ENCODE measurements at regions not wholly inside any gene's neighbourhood (a gene's known extent, or its start where the extent isn't known, plus 50 kb on each side); places are given as distances from the start of the nearest gene placed in this dataset.

GRCh38 chr12:28868414-28868813, 280.7 kb upstream of the FAR2 start:
- DNase-seq, result no peak
- Histone ChIP-seq H3K4me1 (ENCODE audit: control extremely low read depth in 1 of 4, control insufficient read depth in 4 of 4, insufficient read depth in 4 of 4, low read length in 3 of 4) (peaks cover 0 to 9% (median 3%) of the 10 kb centered on the region in 4 experiments), H3K4me3 (ENCODE audit: control insufficient read depth in 1 of 7, extremely low read depth in 1 of 7, insufficient read depth in 4 of 7, low read depth in 2 of 7, low read length in 6 of 7) (no peak overlapping the region), H3K36me3 (ENCODE audit: control insufficient read depth in 4 of 4, insufficient read depth in 4 of 4, low read length in 3 of 4) (no peaks in the 10 kb centered on the region), H3K9me3 (ENCODE audit: control extremely low read depth in 1 of 5, control insufficient read depth in 4 of 5, insufficient read depth in 2 of 5, low read depth in 1 of 5, low read length in 4 of 5) (no peaks in the 10 kb centered on the region), H3K27ac (ENCODE audit: insufficient read depth in 1 of 2, low read depth in 1 of 2, low read length in 2 of 2, poor library complexity in 1 of 2, severe bottlenecking in 2 of 2) (no peak overlapping the region), H3K27me3 (replicated peaks in 2 of 5; ENCODE audit: control insufficient read depth in 4 of 5, insufficient read depth in 5 of 5, low read length in 4 of 5) (no peaks in the 10 kb centered on the region)
- CTCF ChIA-PET, result interaction anchor here (1.0 kb wide), 1 partner anchor 16 kb away, joined by 3 read pairs; no protein-coding TSS in a partner anchor
- 93% methylated on average over 2 of the region's 5 CpGs for WGBS (ENCODE audit: insufficient coverage)
- POLR2A ChIA-PET, result no interaction called here

- Histone ChIP-seq H3K4me3 (ENCODE audit: control insufficient read depth in 1 of 7, extremely low read depth in 1 of 7, insufficient read depth in 4 of 7, low read depth in 2 of 7, low read length in 6 of 7) (no peak overlapping the region), H3K9me3 (ENCODE audit: control extremely low read depth in 1 of 5, control insufficient read depth in 4 of 5, insufficient read depth in 2 of 5, low read depth in 1 of 5, low read length in 4 of 5) (no peaks in the 10 kb centered on the region), H3K4me1 (ENCODE audit: control extremely low read depth in 1 of 4, control insufficient read depth in 4 of 4, insufficient read depth in 4 of 4, low read length in 3 of 4) (peaks cover 0 to 9% (median 3%) of the 10 kb centered on the region in 4 experiments), H3K27me3 (replicated peaks in 2 of 5; ENCODE audit: control insufficient read depth in 4 of 5, insufficient read depth in 5 of 5, low read length in 4 of 5) (peaks cover 0 to 2% (median 0%) of the 10 kb centered on the region in 5 experiments), H3K36me3 (ENCODE audit: control insufficient read depth in 4 of 4, insufficient read depth in 4 of 4, low read length in 3 of 4) (no peaks in the 10 kb centered on the region), H3K27ac (ENCODE audit: insufficient read depth in 1 of 2, low read depth in 1 of 2, low read length in 2 of 2, poor library complexity in 1 of 2, severe bottlenecking in 2 of 2) (no peak overlapping the region)
- 100% methylated on average over 2 of the region's 4 CpGs for WGBS (ENCODE audit: insufficient coverage)
- no peak for DNase-seq
- CTCF ChIA-PET, result no interaction called here
- POLR2A ChIA-PET, result no interaction called here
Measured at GRCh38 chr12:28869197-28869596, 279.9 kb upstream of the FAR2 start.

GRCh38 chr12:28870839-28871440, 278.1 kb upstream of the FAR2 start:
- ChIA-PET CTCF (no interaction called here), POLR2A (no interaction called here)
- DNase-seq, result peak; percentile 27 to 78 (median 72)
- Histone ChIP-seq H3K36me3 (ENCODE audit: control insufficient read depth in 4 of 4, insufficient read depth in 4 of 4, low read length in 3 of 4) (no peaks in the 10 kb centered on the region), H3K9me3 (ENCODE audit: control extremely low read depth in 1 of 5, control insufficient read depth in 4 of 5, insufficient read depth in 2 of 5, low read depth in 1 of 5, low read length in 4 of 5) (no peaks in the 10 kb centered on the region), H3K4me3 (ENCODE audit: control insufficient read depth in 1 of 7, extremely low read depth in 1 of 7, insufficient read depth in 4 of 7, low read depth in 2 of 7, low read length in 6 of 7) (no peak overlapping the region), H3K4me1 (ENCODE audit: control extremely low read depth in 1 of 4, control insufficient read depth in 4 of 4, insufficient read depth in 4 of 4, low read length in 3 of 4) (peaks cover 0 to 9% (median 3%) of the 10 kb centered on the region in 4 experiments), H3K27me3 (replicated peaks in 2 of 5; ENCODE audit: control insufficient read depth in 4 of 5, insufficient read depth in 5 of 5, low read length in 4 of 5) (peaks cover 0 to 2% (median 0%) of the 10 kb centered on the region in 5 experiments), H3K27ac (ENCODE audit: insufficient read depth in 1 of 2, low read depth in 1 of 2, low read length in 2 of 2, poor library complexity in 1 of 2, severe bottlenecking in 2 of 2) (no peak overlapping the region)
- WGBS (ENCODE audit: insufficient coverage), result 94% methylated on average over 2 of the region's 3 CpGs

GRCh38 chr12:28872654-28873268, 276.3 kb upstream of the FAR2 start:
- H3K4me3 ChIP-seq (ENCODE audit: control insufficient read depth in 1 of 7, extremely low read depth in 1 of 7, insufficient read depth in 4 of 7, low read depth in 2 of 7, low read length in 6 of 7), result no peak overlapping the region
- DNase-seq, result peak; percentile 25 to 59 (median 42)

GRCh38 chr12:28874758-28875157, 274.3 kb upstream of the FAR2 start:
- DNase-seq, result no peak
- 100% methylated on average over 2 of the region's 3 CpGs for WGBS (ENCODE audit: insufficient coverage)
- Histone ChIP-seq H3K4me1 (ENCODE audit: control extremely low read depth in 1 of 4, control insufficient read depth in 4 of 4, insufficient read depth in 4 of 4, low read length in 3 of 4) (peaks cover 0 to 9% (median 2%) of the 10 kb centered on the region in 4 experiments), H3K27me3 (replicated peaks in 2 of 5; ENCODE audit: control insufficient read depth in 4 of 5, insufficient read depth in 5 of 5, low read length in 4 of 5) (peaks cover 0 to 2% (median 0%) of the 10 kb centered on the region in 5 experiments), H3K36me3 (ENCODE audit: control insufficient read depth in 4 of 4, insufficient read depth in 4 of 4, low read length in 3 of 4) (no peaks in the 10 kb centered on the region), H3K4me3 (ENCODE audit: control insufficient read depth in 1 of 7, extremely low read depth in 1 of 7, insufficient read depth in 4 of 7, low read depth in 2 of 7, low read length in 6 of 7) (no peak overlapping the region), H3K9me3 (ENCODE audit: control extremely low read depth in 1 of 5, control insufficient read depth in 4 of 5, insufficient read depth in 2 of 5, low read depth in 1 of 5, low read length in 4 of 5) (no peaks in the 10 kb centered on the region), H3K27ac (ENCODE audit: insufficient read depth in 1 of 2, low read depth in 1 of 2, low read length in 2 of 2, poor library complexity in 1 of 2, severe bottlenecking in 2 of 2) (no peak overlapping the region)
- ChIA-PET CTCF (no interaction called here), POLR2A (no interaction called here)

More at GRCh38 chr12:28872654-28873268, 276.3 kb upstream of the FAR2 start:
- Histone ChIP-seq H3K27ac (ENCODE audit: insufficient read depth in 1 of 2, low read depth in 1 of 2, low read length in 2 of 2, poor library complexity in 1 of 2, severe bottlenecking in 2 of 2) (no peak overlapping the region), H3K4me1 (ENCODE audit: control extremely low read depth in 1 of 4, control insufficient read depth in 4 of 4, insufficient read depth in 4 of 4, low read length in 3 of 4) (peaks cover 0 to 9% (median 3%) of the 10 kb centered on the region in 4 experiments), H3K27me3 (replicated peaks in 2 of 5; ENCODE audit: control insufficient read depth in 4 of 5, insufficient read depth in 5 of 5, low read length in 4 of 5) (peaks cover 0 to 2% (median 0%) of the 10 kb centered on the region in 5 experiments), H3K9me3 (ENCODE audit: control extremely low read depth in 1 of 5, control insufficient read depth in 4 of 5, insufficient read depth in 2 of 5, low read depth in 1 of 5, low read length in 4 of 5) (no peaks in the 10 kb centered on the region), H3K36me3 (ENCODE audit: control insufficient read depth in 4 of 4, insufficient read depth in 4 of 4, low read length in 3 of 4) (no peaks in the 10 kb centered on the region)
- POLR2A ChIA-PET, result no interaction called here
- 81% methylated on average over 2 of the region's 7 CpGs for WGBS (ENCODE audit: insufficient coverage)
- CTCF ChIA-PET, result interaction anchor here (0.6 to 1.7 kb wide), 10 partner anchors 15 to 1141 kb away, joined by 3 to 5 read pairs (median 4); no protein-coding TSS in a partner anchor

- ChIA-PET POLR2A (no interaction called here), CTCF (no interaction called here)
- H3K27me3 ChIP-seq (replicated peaks in 2 of 5; ENCODE audit: control insufficient read depth in 4 of 5, insufficient read depth in 5 of 5, low read length in 4 of 5), result peaks cover 0 to 2% (median 0%) of the 10 kb centered on the region in 5 experiments
- no peaks in the 10 kb centered on the region for H3K9me3 ChIP-seq (ENCODE audit: control extremely low read depth in 1 of 5, control insufficient read depth in 4 of 5, insufficient read depth in 2 of 5, low read depth in 1 of 5, low read length in 4 of 5)
- no peak overlapping the region for H3K4me3 ChIP-seq (ENCODE audit: control insufficient read depth in 1 of 7, extremely low read depth in 1 of 7, insufficient read depth in 4 of 7, low read depth in 2 of 7, low read length in 6 of 7)
- H3K27ac ChIP-seq (ENCODE audit: insufficient read depth in 1 of 2, low read depth in 1 of 2, low read length in 2 of 2, poor library complexity in 1 of 2, severe bottlenecking in 2 of 2), result no peak overlapping the region
- H3K4me1 ChIP-seq (ENCODE audit: control extremely low read depth in 1 of 4, control insufficient read depth in 4 of 4, insufficient read depth in 4 of 4, low read length in 3 of 4), result peaks cover 0 to 5% (median under 1%) of the 10 kb centered on the region in 4 experiments
- no peaks in the 10 kb centered on the region for H3K36me3 ChIP-seq (ENCODE audit: control insufficient read depth in 4 of 4, insufficient read depth in 4 of 4, low read length in 3 of 4)
- WGBS (ENCODE audit: insufficient coverage), result 74% methylated on average over 3 of the region's 4 CpGs
- no peak for DNase-seq
Measured at GRCh38 chr12:28876196-28876798, 272.8 kb upstream of the FAR2 start.

GRCh38 chr12:28877854-28878253, 271.2 kb upstream of the FAR2 start:
- Histone ChIP-seq H3K9me3 (ENCODE audit: control extremely low read depth in 1 of 5, control insufficient read depth in 4 of 5, insufficient read depth in 2 of 5, low read depth in 1 of 5, low read length in 4 of 5) (no peaks in the 10 kb centered on the region), H3K27me3 (replicated peaks in 2 of 5; ENCODE audit: control insufficient read depth in 4 of 5, insufficient read depth in 5 of 5, low read length in 4 of 5) (peaks cover 0 to 2% (median 0%) of the 10 kb centered on the region in 5 experiments), H3K4me1 (ENCODE audit: control extremely low read depth in 1 of 4, control insufficient read depth in 4 of 4, insufficient read depth in 4 of 4, low read length in 3 of 4) (peaks cover 0 to 6% (median 5%) of the 10 kb centered on the region in 4 experiments), H3K4me3 (ENCODE audit: control insufficient read depth in 1 of 7, extremely low read depth in 1 of 7, insufficient read depth in 4 of 7, low read depth in 2 of 7, low read length in 6 of 7) (no peak overlapping the region), H3K27ac (ENCODE audit: insufficient read depth in 1 of 2, low read depth in 1 of 2, low read length in 2 of 2, poor library complexity in 1 of 2, severe bottlenecking in 2 of 2) (no peak overlapping the region), H3K36me3 (ENCODE audit: control insufficient read depth in 4 of 4, insufficient read depth in 4 of 4, low read length in 3 of 4) (no peaks in the 10 kb centered on the region)
- DNase-seq, result no peak
- ChIA-PET POLR2A (no interaction called here), CTCF (no interaction called here)
- 100% methylated on average over 1 of the region's 1 CpG for WGBS (ENCODE audit: insufficient coverage)
